PC-9 (cell line): ENCODE measurements at regions not wholly inside any gene's neighbourhood (a gene's known extent, or its start where the extent isn't known, plus 50 kb on each side); places are given as distances from the start of the nearest gene placed in this dataset.

Source experiments
- BruUV-seq: library from RNA; stranded (reverse); fragments of 400-500 nt; replicated peaks from 2 replicates; lab custom pipeline; 2021; lab: Mats Ljungman, UMichigan
- CTCF ChIA-PET: fragments of 300-600 bp; sonication (Branson Sonifier 250); formaldehyde crosslinking; loops from one replicate; lab custom pipeline; 2022; ENCODE audit warnings: antibody characterized with exemption; lab: Charles Lee
- POLR2A ChIA-PET: fragments of 300-600 bp; sonication (Branson Sonifier 250); formaldehyde crosslinking; loops from one replicate; lab custom pipeline; 2022; ENCODE audit warnings: antibody characterized with exemption; ENCODE audit not compliant: unreplicated experiment; lab: Charles Lee
- DNase-seq, 2 experiments: peaks; one replicate each; pipeline versions ENCODE4 v3.0.0 to v3.0.0-alpha.2; 2015 to 2022; ENCODE audit warnings: mixed read lengths in 1 of 2
- H2AFZ ChIP-seq: fragments of 200-600 bp; sonication (generic); 2 replicates; pipeline ENCODE4 v1.8.1; 2017; ENCODE audit warnings: antibody characterized with exemption
- H3F3A ChIP-seq: fragments of 200-600 bp; sonication (generic); 2 replicates; pipeline ENCODE4 v1.8.1; 2017; ENCODE audit warnings: antibody characterized with exemption, mild to moderate bottlenecking, low read depth; ENCODE audit not compliant: insufficient read depth
- H3K27ac ChIP-seq: fragments of 200-600 bp; sonication (generic); 2 replicates; pipeline ENCODE4 v1.6.1; 2016; ENCODE audit warnings: mixed run types
- H3K27me3 ChIP-seq: fragments of 200-600 bp; sonication (generic); 2 replicates; pipeline ENCODE4 v1.6.1; 2016; ENCODE audit warnings: low read depth, mixed run types; ENCODE audit not compliant: insufficient read depth
- H3K36me3 ChIP-seq: fragments of 200-600 bp; sonication (generic); 2 replicates; pipeline ENCODE4 v1.6.1; 2016; ENCODE audit warnings: low read depth, mixed run types
- H3K4me1 ChIP-seq: fragments of 200-600 bp; sonication (generic); replicated peaks from 2 replicates; pipeline ENCODE4 v1.6.1; 2016; ENCODE audit warnings: mixed run types; ENCODE audit not compliant: insufficient read depth
- H3K4me2 ChIP-seq: fragments of 200-600 bp; sonication (generic); 2 replicates; pipeline ENCODE4 v1.6.1; 2017; ENCODE audit warnings: mixed run types
- H3K4me3 ChIP-seq: fragments of 200-600 bp; sonication (generic); 2 replicates; pipeline ENCODE4 v1.6.1; 2016; ENCODE audit warnings: mixed run types
- H3K79me2 ChIP-seq: fragments of 200-600 bp; sonication (generic); 2 replicates; pipeline ENCODE4 v1.6.1; 2017; ENCODE audit warnings: low read depth, mixed run types
- H3K9me2 ChIP-seq: fragments of 200-600 bp; sonication (generic); 2 replicates; pipeline ENCODE4 v1.8.1; 2017; ENCODE audit warnings: mild to moderate bottlenecking; ENCODE audit not compliant: insufficient read depth
- H3K9me3 ChIP-seq: fragments of 200-600 bp; sonication (generic); 2 replicates; pipeline ENCODE4 v1.8.1; 2016; ENCODE audit warnings: low read depth; ENCODE audit not compliant: insufficient read depth
- H4K20me1 ChIP-seq: fragments of 200-600 bp; sonication (generic); 2 replicates; pipeline ENCODE4 v1.8.1; 2017; ENCODE audit not compliant: insufficient read depth
- CTCF ChIP-seq: fragments of 200-600 bp; sonication (generic); conservative IDR thresholded peaks from 2 replicates; pipeline ENCODE4 v1.6.1; 2017; ENCODE audit warnings: mixed run types, antibody characterized with exemption, mild to moderate bottlenecking, moderate library complexity
- EZH2 ChIP-seq: fragments of 200-600 bp; sonication (generic); IDR thresholded peaks from 2 replicates; pipeline ENCODE4 v1.8.0; 2017; ENCODE audit warnings: antibody characterized with exemption, low read depth
- intact Hi-C: fragments of 100-400 bp; cut with micrococcal nuclease; formaldehyde crosslinking; loops from one replicate; pipeline ENCODE4 v1.10.0; 2022; ENCODE audit not compliant: unreplicated experiment

- H2AFZ ChIP-seq: no peak overlapping the region
- no peaks in the 10 kb centered on the region for H3K79me2 ChIP-seq
- no peak for TF ChIP-seq EZH2
- no peak overlapping the region for H3K4me3 ChIP-seq
- BruUV-seq: no TSS peak
- no peak for DNase-seq
- no peaks in the 10 kb centered on the region for H3K9me2 ChIP-seq
- H3K36me3 ChIP-seq: no peaks in the 10 kb centered on the region
- no peak overlapping the region for H3K27ac ChIP-seq
- H4K20me1 ChIP-seq: no peaks in the 10 kb centered on the region
- POLR2A ChIA-PET: no interaction called here
- H3K27me3 ChIP-seq: peaks cover 62% of the 10 kb centered on the region
- H3K4me2 ChIP-seq: no peak overlapping the region
- CTCF ChIA-PET: no interaction called here
- no peaks in the 10 kb centered on the region for H3K4me1 ChIP-seq
- H3F3A ChIP-seq: no peaks in the 10 kb centered on the region
- no peaks in the 10 kb centered on the region for H3K9me3 ChIP-seq
- intact Hi-C loops: no loop called here
These were observed 205.3 kb upstream of the C1orf174 start for GRCh38 chr1:4105300-4105880.

- Histone ChIP-seq H3K9me3 (no peaks in the 10 kb centered on the region), H3K27ac (no peak overlapping the region), H3K9me2 (no peaks in the 10 kb centered on the region), H4K20me1 (no peaks in the 10 kb centered on the region), H3K4me3 (no peak overlapping the region), H3K79me2 (no peaks in the 10 kb centered on the region), H3K36me3 (no peaks in the 10 kb centered on the region), H2AFZ (no peak overlapping the region), H3F3A (no peaks in the 10 kb centered on the region), H3K4me2 (no peak overlapping the region), H3K4me1 (no peaks in the 10 kb centered on the region), H3K27me3 (peaks cover 68% of the 10 kb centered on the region)
- ChIA-PET CTCF (no interaction called here), POLR2A (no interaction called here)
- no TSS peak for BruUV-seq
- no peak for DNase-seq
- no peak for TF ChIP-seq CTCF
- TF ChIP-seq EZH2: no peak
- intact Hi-C loops: no loop called here
These were observed 206.7 kb upstream of the C1orf174 start for GRCh38 chr1:4106731-4107130.

- no peaks in the 10 kb centered on the region for H4K20me1 ChIP-seq
- TF ChIP-seq CTCF (no peak), EZH2 (no peak)
- H3K4me3 ChIP-seq: no peak overlapping the region
- no TSS peak for BruUV-seq
- peaks cover 71% of the 10 kb centered on the region for H3K27me3 ChIP-seq
- no peak overlapping the region for H2AFZ ChIP-seq
- no peak overlapping the region for H3K4me2 ChIP-seq
- CTCF ChIA-PET: no interaction called here
- no peak for DNase-seq
- H3K9me3 ChIP-seq: no peaks in the 10 kb centered on the region
- no peaks in the 10 kb centered on the region for H3K9me2 ChIP-seq
- POLR2A ChIA-PET: no interaction called here
- no peaks in the 10 kb centered on the region for H3K4me1 ChIP-seq
- no peak overlapping the region for H3K27ac ChIP-seq
- H3K36me3 ChIP-seq: no peaks in the 10 kb centered on the region
- no peaks in the 10 kb centered on the region for H3K79me2 ChIP-seq
- intact Hi-C loops: no loop called here
- no peaks in the 10 kb centered on the region for H3F3A ChIP-seq
These were observed 207.2 kb upstream of the C1orf174 start for GRCh38 chr1:4107291-4107690.

GRCh38 chr1:4108331-4108730, 208.3 kb upstream of the C1orf174 start:
- H3K27me3 ChIP-seq: peaks cover 81% of the 10 kb centered on the region
- no TSS peak for BruUV-seq
- no peak overlapping the region for H3K4me3 ChIP-seq
- TF ChIP-seq EZH2 (no peak), CTCF (no peak)
- no peak overlapping the region for H3K27ac ChIP-seq
- peak in 1 of 2 experiments; percentile 3 for DNase-seq
- H3K4me1 ChIP-seq: no peaks in the 10 kb centered on the region
- POLR2A ChIA-PET: no interaction called here
- CTCF ChIA-PET: no interaction called here
- H3K79me2 ChIP-seq: no peaks in the 10 kb centered on the region
- H3K36me3 ChIP-seq: no peaks in the 10 kb centered on the region
- H3K9me3 ChIP-seq: no peaks in the 10 kb centered on the region
- H3K9me2 ChIP-seq: no peaks in the 10 kb centered on the region
- intact Hi-C loops: no loop called here
- H2AFZ ChIP-seq: no peak overlapping the region
- no peaks in the 10 kb centered on the region for H3F3A ChIP-seq
- no peaks in the 10 kb centered on the region for H4K20me1 ChIP-seq
- H3K4me2 ChIP-seq: no peak overlapping the region
